ENCODE measurements at regions not wholly inside any gene's neighbourhood (a gene's known extent, or its start where the extent isn't known, plus 50 kb on each side); places are given as distances from the start of the nearest gene placed in this dataset.

DNA sequence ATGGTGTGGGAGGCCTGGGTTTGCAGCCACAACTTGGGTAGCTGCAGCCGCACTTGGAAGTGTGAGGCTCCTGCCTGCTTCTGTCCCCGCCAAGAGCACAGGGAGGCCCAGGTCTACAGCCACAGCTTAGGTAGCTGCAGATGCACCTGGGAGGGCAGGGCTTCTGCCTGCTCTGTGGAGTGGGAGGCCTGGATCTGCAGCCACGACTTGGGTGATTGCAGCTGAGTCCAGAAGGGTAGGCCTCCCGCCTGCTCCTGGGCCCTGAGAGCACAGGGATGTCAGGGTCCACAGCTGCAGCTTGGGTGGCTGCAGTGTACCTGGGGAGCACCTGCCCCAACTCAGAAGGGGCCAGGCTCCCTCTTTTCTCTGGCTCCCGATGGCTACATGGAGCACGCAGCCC is 287.3 kb downstream of the AEBP2 start:
- H3K56ac ChIP-seq (ENCODE audit: extremely low read depth, insufficient read depth, low read length): no peak overlapping the region
- ChIA-PET CTCF (interaction anchor here (0.7 kb wide), 1 partner anchor 660 kb away, joined by 3 read pairs; no protein-coding TSS in a partner anchor), POLR2A (ENCODE audit: unreplicated experiment) (no interaction called here)
- intact Hi-C loops (cut with micrococcal nuclease): no loop called here
- in situ Hi-C loops (cut with MboI; ENCODE audit: low sequenced_read_pairs): no loop called here
- H3K27ac ChIP-seq (ENCODE audit: insufficient read depth, low read length): no peak overlapping the region
- H2BK20ac ChIP-seq (ENCODE audit: low read depth, low read length): no peak overlapping the region
- no peak overlapping the region for H2AK5ac ChIP-seq (ENCODE audit: low read depth, low read length)
- BruUV-seq (replicated peaks): no TSS peak
- no peak overlapping the region; a peak in 1 of 4 replicates for H4K8ac ChIP-seq (ENCODE audit: low read depth in 2 of 2, low read length in 2 of 2)
- no peaks in the 10 kb centered on the region for H3K36me3 ChIP-seq (ENCODE audit: control insufficient read depth, insufficient read depth, low read length)
- H4K5ac ChIP-seq (ENCODE audit: low read depth, low read length): no peak overlapping the region
- no peak overlapping the region for H2BK5ac ChIP-seq (ENCODE audit: low read depth, low read length, poor library complexity, severe bottlenecking)
- no peak overlapping the region for H3K4me3 ChIP-seq (ENCODE audit: insufficient read depth, low read depth, low read length)
- ATAC-seq (ENCODE audit: low read depth): no peak
- H2BK15ac ChIP-seq (ENCODE audit: low read depth, low read length): no peak overlapping the region; the same call in 2 of the 3 replicates
- no peaks in the 10 kb centered on the region for H3K27me3 ChIP-seq (ENCODE audit: control insufficient read depth, insufficient read depth, low read length)
- H3K79me1 ChIP-seq (ENCODE audit: low read depth in 1 of 2, low read length in 2 of 2): no peaks in the 10 kb centered on the region
- no peaks in the 10 kb centered on the region for H3K9me1 ChIP-seq (ENCODE audit: insufficient read depth, low read length)
- H2AK9ac ChIP-seq (replicated peaks; ENCODE audit: low read depth, low read length, poor library complexity): no peak overlapping the region
- peaks cover 3% of the 10 kb centered on the region; the same call in 1 of the 2 replicates for H3K4me1 ChIP-seq (ENCODE audit: control insufficient read depth, insufficient read depth, low read length)
- H3K9ac ChIP-seq (ENCODE audit: low read depth, low read length): no peak overlapping the region
- no peak for DNase-seq
- no peak overlapping the region for H3K4me2 ChIP-seq (ENCODE audit: low read depth, low read length)
- no peak overlapping the region for H3K4ac ChIP-seq (ENCODE audit: low read depth, low read length)
- dilution Hi-C loops (cut with HindIII; ENCODE audit: low sequenced_read_pairs, unreplicated experiment): no loop called here
- H3K18ac ChIP-seq (ENCODE audit: low read depth, low read length): no peak overlapping the region
- peak overlapping the region; percentile 6; the same call in 1 of the 2 replicates for H4K91ac ChIP-seq (ENCODE audit: insufficient read depth, low read depth, low read length)
- no peak overlapping the region for H2AFZ ChIP-seq (replicated peaks; ENCODE audit: low read length, poor library complexity)
- H4K20me1 ChIP-seq (ENCODE audit: insufficient read depth, low read length): no peaks in the 10 kb centered on the region
- WGBS, 2 experiments (ENCODE audit: extremely low coverage in 2 of 2, insufficient read length in 1 of 2): 100% methylated on average over 3 of the region's 6 CpGs; no CpG with 5 or more reads in 1 of the 2 experiments
- no peak overlapping the region for H2BK120ac ChIP-seq (ENCODE audit: low read depth, low read length)
- H3K9me3 ChIP-seq (ENCODE audit: control insufficient read depth, insufficient read depth, low read length): peaks cover 9% of the 10 kb centered on the region
- H3K14ac ChIP-seq (replicated peaks; ENCODE audit: low read depth, low read length): no peak overlapping the region
- no peak overlapping the region for H3K23ac ChIP-seq (ENCODE audit: low read depth, low read length)
- TF ChIP-seq MAFK (IDR thresholded peaks at IDR 0.05; ENCODE audit: low read depth, low read length) (no peak), MAZ (IDR thresholded peaks at IDR 0.05; ENCODE audit: borderline replicate concordance, low read depth, low read length) (no peak), FOS (IDR thresholded peaks at IDR 0.05; ENCODE audit: low read depth, low read length) (no peak), RAD21 (IDR thresholded peaks at IDR 0.05; ENCODE audit: low read length) (no peak), POLR2A (IDR thresholded peaks at IDR 0.05; ENCODE audit: low read depth, low read length) (no peak), RFX5 (IDR thresholded peaks at IDR 0.05; ENCODE audit: low read depth, low read length) (no peak), SMC3 (IDR thresholded peaks at IDR 0.05; ENCODE audit: low read depth, low read length) (no peak), CHD1 (IDR thresholded peaks at IDR 0.05; ENCODE audit: low read depth, low read length) (no peak), RCOR1 (IDR thresholded peaks at IDR 0.05; ENCODE audit: insufficient replicate concordance, low read length) (no peak)
- TF ChIP-seq, protein P1, sequence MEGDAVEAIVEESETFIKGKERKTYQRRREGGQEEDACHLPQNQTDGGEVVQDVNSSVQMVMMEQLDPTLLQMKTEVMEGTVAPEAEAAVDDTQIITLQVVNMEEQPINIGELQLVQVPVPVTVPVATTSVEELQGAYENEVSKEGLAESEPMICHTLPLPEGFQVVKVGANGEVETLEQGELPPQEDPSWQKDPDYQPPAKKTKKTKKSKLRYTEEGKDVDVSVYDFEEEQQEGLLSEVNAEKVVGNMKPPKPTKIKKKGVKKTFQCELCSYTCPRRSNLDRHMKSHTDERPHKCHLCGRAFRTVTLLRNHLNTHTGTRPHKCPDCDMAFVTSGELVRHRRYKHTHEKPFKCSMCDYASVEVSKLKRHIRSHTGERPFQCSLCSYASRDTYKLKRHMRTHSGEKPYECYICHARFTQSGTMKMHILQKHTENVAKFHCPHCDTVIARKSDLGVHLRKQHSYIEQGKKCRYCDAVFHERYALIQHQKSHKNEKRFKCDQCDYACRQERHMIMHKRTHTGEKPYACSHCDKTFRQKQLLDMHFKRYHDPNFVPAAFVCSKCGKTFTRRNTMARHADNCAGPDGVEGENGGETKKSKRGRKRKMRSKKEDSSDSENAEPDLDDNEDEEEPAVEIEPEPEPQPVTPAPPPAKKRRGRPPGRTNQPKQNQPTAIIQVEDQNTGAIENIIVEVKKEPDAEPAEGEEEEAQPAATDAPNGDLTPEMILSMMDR (conservative IDR thresholded peaks at IDR 0.05; ENCODE audit: low read depth, low read length): no peak
- TF ChIP-seq, protein P2, sequence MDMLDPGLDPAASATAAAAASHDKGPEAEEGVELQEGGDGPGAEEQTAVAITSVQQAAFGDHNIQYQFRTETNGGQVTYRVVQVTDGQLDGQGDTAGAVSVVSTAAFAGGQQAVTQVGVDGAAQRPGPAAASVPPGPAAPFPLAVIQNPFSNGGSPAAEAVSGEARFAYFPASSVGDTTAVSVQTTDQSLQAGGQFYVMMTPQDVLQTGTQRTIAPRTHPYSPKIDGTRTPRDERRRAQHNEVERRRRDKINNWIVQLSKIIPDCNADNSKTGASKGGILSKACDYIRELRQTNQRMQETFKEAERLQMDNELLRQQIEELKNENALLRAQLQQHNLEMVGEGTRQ (IDR thresholded peaks at IDR 0.05; ENCODE audit: low read depth, low read length): no peak
